NCI-H1694 treated with DMSO at 0.1 percent for 48 hours (cell line): ENCODE measurements at regions not wholly inside any gene's neighbourhood (a gene's known extent, or its start where the extent isn't known, plus 50 kb on each side); places are given as distances from the start of the nearest gene placed in this dataset.
"Not testable (repeated sequence)": the region's sequence is repeated elsewhere in the genome, so short reads cannot be mapped to it uniquely, and the experiment has no call there.

ENCODE experiments used
- DNase-seq: peaks from one replicate; lab custom pipeline; 2025; lab: John Stamatoyannopoulos, UW

- DNase-seq = no peak
These were observed 271.3 kb upstream of the SPTLC3 start for GRCh38 chr20:12737497-12737896.

DNA sequence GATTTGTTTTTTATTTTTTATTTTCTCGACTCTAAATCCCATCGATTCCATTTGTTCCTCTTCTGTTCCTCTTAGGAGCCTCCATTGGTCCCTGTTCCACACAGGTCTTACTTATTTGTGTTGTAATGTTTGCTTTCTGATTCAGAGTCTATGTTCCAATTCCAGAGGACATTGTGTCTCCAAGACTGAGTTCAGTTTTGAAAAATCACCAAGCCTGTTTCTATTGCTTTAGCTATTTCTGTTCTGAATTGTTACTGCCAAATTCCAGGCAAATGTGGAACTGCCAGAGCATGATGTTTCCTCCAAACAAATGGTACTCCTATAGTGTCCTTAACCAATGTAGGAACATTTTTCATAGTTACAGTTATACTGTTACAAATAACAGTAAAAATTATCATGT is 270.9 kb upstream of the SPTLC3 start:
- no peak for DNase-seq

DNA sequence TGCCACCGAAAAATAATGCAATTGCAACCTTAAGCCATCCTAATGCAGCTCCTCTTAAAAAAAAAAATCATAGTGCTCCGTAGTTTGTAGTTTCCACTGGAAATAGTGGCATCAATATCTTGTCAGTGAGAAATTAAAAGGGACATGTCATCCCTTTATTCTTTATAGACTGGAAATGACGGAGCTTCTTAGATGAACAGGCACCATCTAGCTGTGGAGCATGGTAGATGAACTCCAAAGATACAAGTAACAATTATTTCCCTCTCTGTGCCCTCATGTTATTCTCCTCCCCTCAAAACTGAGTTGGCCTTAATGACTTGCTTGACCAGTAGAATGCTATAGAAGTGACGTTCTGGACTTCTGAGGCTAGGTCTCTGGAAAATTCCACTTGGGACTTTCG is 268.1 kb upstream of the SPTLC3 start:
- DNase-seq = no peak

GRCh38 chr20:12744037-12744436 is 264.7 kb upstream of the SPTLC3 start:
- no peak for DNase-seq

DNA sequence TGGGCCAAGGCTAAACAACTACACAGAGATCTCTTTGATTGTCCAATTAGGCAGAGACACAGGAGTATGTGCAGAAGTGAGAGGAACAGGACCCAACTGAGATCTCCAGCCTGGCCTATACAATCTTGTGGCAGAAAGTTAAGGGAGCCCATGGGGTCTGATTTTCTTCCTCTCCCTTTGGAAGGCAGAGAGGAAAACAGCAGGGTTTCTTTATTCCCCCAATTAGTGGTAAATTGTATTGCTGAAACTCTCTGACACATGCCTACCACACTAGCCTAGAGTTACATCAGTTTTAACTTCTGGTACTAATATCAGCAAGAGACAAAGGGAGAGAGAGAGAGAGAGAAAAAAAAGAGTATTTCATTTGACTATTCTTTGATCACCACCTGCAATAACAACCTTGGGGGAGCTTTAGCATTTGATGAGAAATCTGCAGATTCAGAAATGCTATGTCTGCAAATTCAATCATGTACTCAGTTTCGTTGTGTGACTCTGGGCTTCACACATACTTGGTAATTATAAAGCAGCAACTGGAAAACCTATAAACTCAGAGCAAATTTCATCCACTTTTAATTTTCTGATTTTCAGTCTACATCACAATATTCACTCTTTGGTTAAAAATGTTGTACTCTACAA is 260.3 kb upstream of the SPTLC3 start:
- DNase-seq = no peak

GRCh38 chr20:12750221-12750620 is 258.6 kb upstream of the SPTLC3 start:
- DNase-seq = no peak

- DNase-seq = not testable (repeated sequence)
These were observed 255.7 kb upstream of the SPTLC3 start for GRCh38 chr20:12752900-12753693.

DNA sequence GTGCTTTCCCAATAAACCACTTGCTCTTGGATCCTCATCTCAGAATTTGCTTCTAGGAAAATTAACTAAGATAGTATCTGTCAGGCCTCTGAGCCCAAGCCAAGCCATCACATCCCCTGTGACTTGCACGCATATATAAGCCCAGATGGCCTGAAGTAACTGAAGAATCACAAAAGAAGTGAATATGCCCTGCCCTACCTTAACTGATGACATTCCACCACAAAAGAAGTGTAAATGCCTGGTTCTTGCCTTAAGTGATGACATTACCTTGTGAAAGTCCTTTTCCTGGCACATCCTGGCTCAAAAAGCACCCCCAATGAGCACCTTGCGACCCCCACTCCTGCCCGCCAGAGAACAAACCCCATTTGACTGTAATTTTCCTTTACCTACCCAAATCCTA is 255.0 kb upstream of the SPTLC3 start:
- DNase-seq = not testable (repeated sequence)

- DNase-seq = not testable (repeated sequence)
These were observed 249.3 kb upstream of the SPTLC3 start for GRCh38 chr20:12759493-12759892.

DNA sequence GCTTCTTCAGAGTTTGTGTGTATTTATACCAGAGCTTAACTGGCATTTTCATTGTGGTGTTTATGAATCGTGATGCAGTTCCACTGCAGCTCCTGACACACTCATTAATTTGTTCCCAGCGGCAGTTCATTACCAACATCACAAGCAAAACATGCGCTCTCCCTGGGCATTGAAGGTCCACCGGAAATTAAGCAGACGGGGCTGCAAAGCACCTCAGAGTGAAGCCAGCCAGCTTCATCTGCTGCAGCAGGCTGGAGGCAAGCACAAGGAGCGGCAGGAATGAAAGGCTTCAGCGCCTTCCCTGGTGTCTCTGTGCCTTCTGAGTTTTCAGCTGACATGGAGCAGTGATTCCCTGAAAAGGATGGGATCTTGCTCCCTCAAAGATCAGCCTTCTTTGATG is 246.0 kb upstream of the SPTLC3 start:
- DNase-seq = no peak

DNA sequence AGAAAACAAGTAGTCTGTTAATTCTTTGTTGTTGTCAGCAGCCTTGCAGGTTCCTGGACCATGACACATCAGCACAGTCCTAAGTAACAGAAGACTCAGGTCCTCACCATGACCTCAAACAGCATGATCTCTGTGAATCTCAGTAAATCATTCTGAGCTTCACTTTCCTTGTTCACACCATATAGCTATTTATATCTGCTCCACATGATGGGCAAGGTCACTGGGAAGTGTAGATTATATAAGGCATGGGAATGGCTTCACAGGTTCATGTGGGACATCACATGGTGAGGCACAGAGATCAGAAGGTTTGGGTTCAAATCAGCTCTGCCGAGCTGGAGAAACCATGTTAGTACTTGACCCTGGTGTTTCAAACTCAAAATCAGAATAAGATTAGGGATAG is 245.4 kb upstream of the SPTLC3 start:
- DNase-seq = no peak

GRCh38 chr20:12764053-12764452 is 244.7 kb upstream of the SPTLC3 start:
- no peak for DNase-seq

DNA sequence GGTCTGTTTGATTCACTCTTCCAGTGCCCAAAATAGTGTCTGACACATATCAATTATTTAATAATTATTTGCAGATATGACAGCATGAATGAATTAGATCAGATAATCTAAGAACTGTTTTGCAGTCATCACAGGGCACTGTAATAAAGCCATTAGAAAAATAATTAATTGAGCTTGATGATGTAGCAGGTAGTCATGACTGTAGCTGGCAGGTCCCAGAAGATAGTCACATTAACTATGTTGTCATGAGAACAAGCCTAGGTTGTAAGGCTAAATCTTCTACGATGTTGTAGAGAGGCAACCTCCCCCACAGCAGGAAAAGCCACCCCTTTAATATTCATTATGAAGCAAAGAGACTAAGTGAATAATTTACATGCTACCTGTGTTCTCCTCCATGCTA is 243.9 kb upstream of the SPTLC3 start:
- DNase-seq = no peak

- no peak for DNase-seq
These were observed 234.8 kb upstream of the SPTLC3 start for GRCh38 chr20:12773936-12774335.

GRCh38 chr20:12775041-12775440 is 233.7 kb upstream of the SPTLC3 start:
- DNase-seq = no peak

- DNase-seq = no peak
These were observed 231.8 kb upstream of the SPTLC3 start for GRCh38 chr20:12777016-12777415.

- DNase-seq = no peak
These were observed 222.5 kb upstream of the SPTLC3 start for GRCh38 chr20:12786276-12786675.

GRCh38 chr20:12788632-12789299 is 220.0 kb upstream of the SPTLC3 start:
- no peak for DNase-seq

DNA sequence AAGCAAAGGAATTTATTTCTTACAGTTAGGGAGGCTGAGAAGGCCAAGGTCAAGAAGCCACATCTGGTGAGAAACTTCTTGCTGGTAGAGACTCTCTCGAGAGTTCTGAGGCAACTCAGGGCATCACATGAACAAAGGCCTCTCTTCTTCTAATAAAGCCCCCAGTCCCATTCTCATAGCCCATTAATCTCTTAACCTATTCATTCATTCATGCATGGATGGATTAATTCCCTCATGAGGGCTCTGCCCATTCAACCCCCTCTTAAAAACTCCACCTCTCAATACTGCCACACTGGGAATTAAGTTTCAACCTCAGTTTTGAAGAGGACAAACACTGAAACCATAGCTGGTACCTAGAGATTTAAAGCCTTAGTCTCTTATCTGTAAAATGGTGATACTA is 217.9 kb upstream of the SPTLC3 start:
- no peak for DNase-seq

DNA sequence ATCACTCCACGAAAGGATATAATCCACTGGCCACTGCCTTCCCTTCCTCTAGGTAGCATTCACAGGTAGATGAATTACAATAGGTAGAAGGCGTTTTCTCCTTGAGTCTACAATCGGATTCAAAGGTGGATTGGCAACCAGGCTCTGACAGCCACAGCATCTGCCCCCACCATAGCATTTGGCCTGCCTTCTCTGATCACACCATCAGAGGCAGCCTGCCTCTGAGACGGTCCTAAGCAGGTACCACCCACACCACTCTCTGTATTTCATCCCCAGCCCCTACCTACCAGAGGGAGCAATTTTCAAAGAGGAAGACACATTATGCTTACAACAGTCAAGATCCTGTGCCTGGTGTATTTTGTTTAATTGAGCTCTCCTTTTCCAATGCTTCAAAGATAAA is 210.5 kb upstream of the SPTLC3 start:
- DNase-seq = no peak

- no peak for DNase-seq
These were observed 200.7 kb upstream of the SPTLC3 start for GRCh38 chr20:12808006-12808567.

GRCh38 chr20:12815231-12815768 is 193.5 kb upstream of the SPTLC3 start:
- no peak for DNase-seq
